Fibroblast of skin of back (primary cell): ENCODE measurements at regions not wholly inside any gene's neighbourhood (a gene's known extent, or its start where the extent isn't known, plus 50 kb on each side); places are given as distances from the start of the nearest gene placed in this dataset.

Source experiments
- DNase-seq: peaks from one replicate; pipeline ENCODE4 v3.0.0-alpha.2; 2013

GRCh38 chr15:37715101-37715500, 219.3 kb upstream of the TMCO5A start:
- no peak for DNase-seq

GRCh38 chr15:37720267-37720666, 214.2 kb upstream of the TMCO5A start:
- DNase-seq = no peak

DNA sequence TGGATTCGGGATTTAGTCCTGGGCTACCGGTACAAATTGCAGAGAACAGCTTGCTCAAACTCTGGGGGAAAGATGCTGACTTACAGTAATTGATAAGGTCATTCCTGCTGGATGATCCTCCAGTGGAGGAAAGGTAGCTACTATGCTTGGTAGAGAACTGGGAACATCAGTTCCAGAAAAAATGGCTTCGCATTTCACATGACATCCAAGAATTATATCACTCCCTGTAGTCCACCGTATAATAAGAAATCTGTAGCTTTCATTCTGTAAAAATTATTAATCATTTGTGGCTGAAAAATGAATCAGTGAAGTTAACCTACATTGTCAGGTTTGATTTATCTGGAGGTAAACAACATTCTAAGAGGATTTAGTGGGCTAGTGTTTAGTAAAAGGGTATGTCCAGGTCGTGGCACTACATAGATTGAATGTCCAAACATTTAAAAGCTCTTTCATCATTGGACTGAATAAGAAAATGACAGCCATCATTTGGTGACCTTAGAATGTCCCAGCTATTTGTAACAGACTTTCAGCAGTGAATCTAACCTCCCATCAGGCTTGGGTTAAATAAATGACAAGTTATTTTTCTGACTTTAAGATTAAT, 203.2 kb upstream of the TMCO5A start:
- no peak for DNase-seq

- DNase-seq = no peak
Measured at GRCh38 chr15:37733628-37734027, 200.8 kb upstream of the TMCO5A start.

GRCh38 chr15:37740623-37741141, 193.8 kb upstream of the TMCO5A start:
- DNase-seq = no peak

DNA sequence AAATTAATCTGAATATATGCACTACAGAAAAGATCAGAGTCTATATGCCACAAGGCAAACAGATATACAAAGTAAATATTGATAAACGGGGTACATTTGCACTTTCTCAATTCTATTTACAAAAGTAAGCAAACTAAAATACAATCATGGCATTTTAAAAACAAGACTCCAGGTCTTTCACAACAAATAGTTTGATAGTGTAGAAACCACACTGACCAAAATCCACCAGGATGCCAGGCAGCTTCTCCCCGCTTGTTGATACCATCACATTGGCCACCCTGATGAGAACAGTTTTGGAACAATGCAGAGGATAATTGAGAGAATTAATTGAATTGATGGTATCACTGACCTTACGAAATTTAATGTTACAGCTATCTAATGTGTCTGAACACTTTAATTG, 190.6 kb upstream of the TMCO5A start:
- DNase-seq = no peak

DNA sequence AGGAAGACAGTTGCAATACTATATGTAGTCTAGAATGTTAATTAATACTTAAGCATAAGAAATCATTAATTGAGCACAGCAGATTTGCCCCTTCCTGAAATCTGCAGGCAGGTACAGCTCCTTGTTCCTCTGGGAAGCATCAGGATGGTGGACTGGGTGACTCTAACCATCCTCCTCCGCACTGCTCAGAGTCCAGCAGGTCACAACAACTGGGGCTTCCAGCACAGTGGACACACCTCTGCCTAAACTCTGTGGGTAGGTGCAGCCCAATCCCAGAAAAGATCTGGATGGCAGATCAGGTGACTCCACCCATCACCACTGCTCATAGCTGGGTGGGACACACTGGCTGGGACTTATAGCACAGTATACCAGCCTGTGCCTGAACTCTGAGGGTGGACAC, 189.9 kb upstream of the TMCO5A start:
- DNase-seq = no peak

- no peak for DNase-seq
Measured at GRCh38 chr15:37751401-37751800, 183.0 kb upstream of the TMCO5A start.

- DNase-seq = no peak
Measured at GRCh38 chr15:37756407-37756806, 178.0 kb upstream of the TMCO5A start.

- no peak for DNase-seq
Measured at GRCh38 chr15:37758412-37758811, 176.0 kb upstream of the TMCO5A start.

DNA sequence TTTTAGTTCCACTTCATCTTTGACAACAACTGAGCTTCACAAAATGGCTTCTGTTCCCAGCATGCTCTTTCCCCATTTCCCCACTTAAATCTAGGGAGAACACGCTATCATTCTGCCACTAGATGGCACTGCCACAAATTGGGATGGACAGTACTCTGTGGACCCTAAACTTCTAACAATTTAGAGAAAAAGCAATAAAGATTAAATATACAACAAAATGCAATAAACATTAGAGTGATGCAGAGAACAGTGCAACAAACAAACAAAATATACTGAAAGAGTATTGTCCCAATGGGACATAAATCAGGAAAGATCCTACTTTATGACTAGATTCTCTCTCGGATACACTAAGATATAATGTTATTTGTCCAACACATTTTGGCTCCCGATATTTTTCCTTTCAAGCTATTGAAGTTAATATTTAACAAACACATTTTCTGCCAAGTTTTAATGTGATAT, 169.7 kb upstream of the TMCO5A start:
- DNase-seq = peak; percentile 70

DNA sequence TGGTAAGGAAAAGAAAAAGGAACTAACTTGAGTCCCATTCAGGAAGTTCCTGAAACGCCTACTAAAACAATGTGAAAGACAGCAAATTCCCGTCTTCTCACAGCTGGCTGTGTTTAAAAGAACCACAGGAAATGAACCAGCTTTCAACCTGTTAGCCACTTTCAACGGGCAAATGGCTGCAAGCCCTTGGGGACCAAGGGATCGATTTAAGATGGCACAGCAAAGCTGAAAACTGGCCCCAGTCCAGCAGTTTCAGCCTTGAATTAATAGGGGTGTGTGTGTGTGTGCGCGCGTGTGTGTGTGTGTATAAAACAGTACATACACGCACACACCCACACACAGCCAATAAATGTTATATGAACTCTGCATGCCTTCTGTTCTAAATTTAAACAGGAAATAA, 168.7 kb upstream of the TMCO5A start:
- DNase-seq = no peak

GRCh38 chr15:37767841-37768455, 166.5 kb upstream of the TMCO5A start:
- DNase-seq = no peak

- DNase-seq = peak; percentile 71
Measured at GRCh38 chr15:37771465-37771864, 163.0 kb upstream of the TMCO5A start.

- peak; percentile 97 for DNase-seq
Measured at GRCh38 chr15:37773111-37773860, 161.2 kb upstream of the TMCO5A start.

GRCh38 chr15:37774961-37775360, 159.5 kb upstream of the TMCO5A start:
- no peak for DNase-seq

DNA sequence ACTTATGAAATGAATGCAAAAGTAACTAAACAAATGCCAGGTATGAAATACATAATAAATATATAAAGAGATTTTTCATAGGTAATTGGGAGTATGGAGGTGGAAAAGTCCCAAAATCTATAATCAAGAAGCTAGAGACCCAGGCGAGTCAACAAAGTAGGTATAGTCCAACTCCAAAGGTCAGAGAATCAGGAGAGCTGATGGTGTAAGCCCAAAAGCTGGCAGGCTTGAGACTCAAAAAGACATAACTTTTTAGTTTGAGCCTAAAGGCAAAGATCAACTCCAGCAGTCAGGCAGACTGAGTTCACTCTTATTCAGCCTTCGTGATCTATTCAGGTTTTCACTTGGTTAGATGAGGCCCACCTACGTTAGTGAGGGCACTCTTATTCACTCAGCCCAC, 157.4 kb upstream of the TMCO5A start:
- no peak for DNase-seq

DNA sequence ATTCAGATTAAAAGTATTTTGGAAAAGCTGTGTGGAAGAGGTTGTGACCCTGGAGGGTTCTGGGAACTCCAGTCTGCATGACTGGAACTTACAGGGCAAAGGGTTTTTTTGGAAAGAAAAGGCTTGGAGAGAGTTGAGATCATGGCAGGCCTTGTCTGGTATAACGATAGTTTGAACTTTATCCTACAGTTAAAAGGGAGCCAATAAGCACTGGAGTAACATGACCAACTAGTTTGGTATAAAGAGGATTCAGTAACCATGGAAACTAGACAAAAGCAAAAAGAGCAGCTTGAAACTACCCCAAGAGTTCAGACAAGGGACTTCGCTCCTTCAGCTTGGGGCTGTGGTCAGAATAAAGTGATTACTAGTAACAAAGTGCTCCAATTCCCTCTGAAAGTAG, 151.2 kb upstream of the TMCO5A start:
- DNase-seq = no peak

GRCh38 chr15:37788330-37788729, 146.1 kb upstream of the TMCO5A start:
- DNase-seq = no peak

DNA sequence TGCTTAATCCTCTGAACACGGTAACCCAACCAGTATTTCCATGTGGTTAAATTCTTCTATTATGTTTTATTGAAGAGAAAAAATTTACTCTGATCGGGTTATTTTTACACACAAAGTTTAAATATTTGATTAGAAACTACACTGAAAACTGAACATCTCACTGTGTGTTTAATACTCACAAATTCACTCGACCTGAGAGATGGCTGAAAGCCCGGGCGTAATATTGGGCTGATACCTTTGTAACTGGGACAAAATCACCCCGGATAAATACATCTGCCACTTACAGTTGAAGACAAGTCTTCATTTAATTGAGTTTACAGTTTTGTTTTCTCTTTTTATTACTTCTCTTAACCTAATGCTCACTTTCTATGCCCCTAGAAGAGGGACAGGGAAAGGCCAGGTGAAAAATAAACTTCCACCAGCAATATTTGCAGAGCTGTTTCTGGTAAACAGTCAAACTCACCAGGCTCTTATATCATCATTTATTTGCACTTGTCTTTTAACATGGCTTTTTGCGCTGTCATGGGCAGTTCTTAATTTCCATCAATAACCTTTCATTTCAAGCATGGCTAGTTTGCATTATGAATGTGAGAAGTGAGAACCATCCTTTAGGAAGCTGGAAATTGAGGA, 145.6 kb upstream of the TMCO5A start:
- DNase-seq = no peak

GRCh38 chr15:37789397-37789786, 145.0 kb upstream of the TMCO5A start:
- DNase-seq = no peak

DNA sequence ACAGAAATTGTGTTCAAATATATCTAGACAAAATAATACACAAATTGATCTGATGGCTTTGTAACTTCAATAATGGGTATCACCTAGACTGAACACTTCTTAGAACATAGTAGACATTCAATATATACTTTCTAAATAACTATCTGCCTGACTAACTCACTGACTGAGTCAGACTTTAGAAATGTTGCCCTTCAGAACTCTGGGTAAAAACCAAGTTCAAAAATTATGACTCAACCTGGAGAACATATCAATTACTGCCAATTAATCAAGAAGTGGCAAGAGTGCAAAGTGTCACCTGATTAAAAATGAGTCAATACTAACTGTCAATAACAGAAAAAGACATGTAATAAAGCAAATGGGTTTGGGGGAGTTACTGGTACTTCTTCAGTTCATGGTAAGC, 144.6 kb upstream of the TMCO5A start:
- peak; percentile 81 for DNase-seq

- DNase-seq = no peak
Measured at GRCh38 chr15:37791693-37792092, 142.7 kb upstream of the TMCO5A start.
